Upper lobe of left lung (tissue), 6 donors: ENCODE measurements at regions not wholly inside any gene's neighbourhood (a gene's known extent, or its start where the extent isn't known, plus 50 kb on each side); places are given as distances from the start of the nearest gene placed in this dataset.

Source experiments
- ATAC-seq, 2 donors: fragments of 200-7000 bp; cut with Tn5 transposase; one replicate each; pipeline ENCODE4 v1.9.1; 2022; ENCODE audit warnings: mild to moderate bottlenecking in 2 of 2, moderate library complexity in 2 of 2; ENCODE audit not compliant: low FRiP score in 2 of 2
- DNase-seq, 2 donors: peaks; one replicate each; pipeline ENCODE4 v3.0.0-alpha.2; 2019 to 2020
- H3K27ac ChIP-seq, 4 donors: fragments of 200-600 bp; sonication (generic); one replicate each; pipeline ENCODE4 v1.5.1; 2016 to 2019
- H3K27me3 ChIP-seq, 4 donors: fragments of 200-600 bp; sonication (generic); one replicate each; pipeline ENCODE4 v1.5.1; 2017 to 2019
- H3K36me3 ChIP-seq, 4 donors: fragments of 200-600 bp; sonication (generic); one replicate each; pipeline ENCODE4 v1.5.1; 2016 to 2019
- H3K4me1 ChIP-seq, 4 donors: fragments of 200-600 bp; sonication (generic); one replicate each; pipeline ENCODE4 v1.5.1; 2018 to 2019
- H3K4me3 ChIP-seq, 4 donors: fragments of 200-600 bp; sonication (generic); one replicate each; pipeline ENCODE4 v1.5.1; 2017 to 2019; ENCODE audit warnings: mild to moderate bottlenecking in 2 of 4, moderate library complexity in 1 of 4
- H3K9me3 ChIP-seq, 4 donors: fragments of 200-600 bp; sonication (generic); one replicate each; pipeline ENCODE4 v1.5.1; 2018 to 2019
- CTCF ChIP-seq, 6 experiments: fragments of 450-650 bp in 4 of 6; fragments of 200-600 bp in 2 of 6; sonication (generic) in 2 of 6; IDR thresholded peaks; one replicate each; pipeline ENCODE4 v1.5.1; 2016 to 2019; ENCODE audit warnings: antibody characterized with exemption in 6 of 6
- EP300 ChIP-seq, 4 donors: sonication (generic); formaldehyde crosslinking; IDR thresholded peaks; one replicate each; pipeline ENCODE4 v1.5.1; 2017; ENCODE audit warnings: antibody characterized with exemption in 4 of 4, control low read depth in 2 of 4
- POLR2A ChIP-seq, 4 donors: fragments of 450-650 bp; IDR thresholded peaks; one replicate each; pipeline ENCODE4 v1.5.1; 2016 to 2017; ENCODE audit warnings: antibody characterized with exemption in 4 of 4, mild to moderate bottlenecking in 2 of 4
- POLR2AphosphoS5 ChIP-seq, 2 donors: sonication (generic); formaldehyde crosslinking; IDR thresholded peaks; one replicate each; pipeline ENCODE4 v1.5.1; 2017; ENCODE audit warnings: antibody characterized with exemption in 2 of 2
- WGBS, 2 donors: methylation state at CpG; one replicate each; pipeline ENCODE4 v1.1.5; 2017 to 2018; 5-methylcytosine and 5-hydroxymethylcytosine counted together
- donor health status: DM: no; HTN: no; CAD: no; lungs with moderate emphysema.
- donor health status: DM: no; HTN: yes; CAD: no; lungs with severe emphysema.

- Histone ChIP-seq H3K9me3 (no peaks in the 10 kb centered on the region), H3K27me3 (no peaks in the 10 kb centered on the region), H3K4me3 (no peak overlapping the region), H3K36me3 (no peaks in the 10 kb centered on the region), H3K4me1 (no peaks in the 10 kb centered on the region), H3K27ac (no peak overlapping the region)
- TF ChIP-seq POLR2A (IDR thresholded peaks at IDR 0.05) (no peak), EP300 (IDR thresholded peaks at IDR 0.05) (no peak), POLR2AphosphoS5 (IDR thresholded peaks at IDR 0.05) (no peak), CTCF (IDR thresholded peaks at IDR 0.05) (no peak)
- WGBS, 2 donors: 71 to 80% methylated on average over 5 of the region's 5 CpGs
- DNase-seq (no peak), ATAC-seq (no peak)
Observed at GRCh38 chr22:48993655-48994054, 834.0 kb downstream of the BRD1 start.

- DNase-seq (peak in 1 of 2 donors; percentile 42), ATAC-seq (no peak)
- H3K27me3 ChIP-seq: no peaks in the 10 kb centered on the region
- H3K36me3 ChIP-seq: no peaks in the 10 kb centered on the region
- TF ChIP-seq EP300 (IDR thresholded peaks at IDR 0.05) (no peak), POLR2A (IDR thresholded peaks at IDR 0.05) (no peak), CTCF (IDR thresholded peaks at IDR 0.05) (no peak), POLR2AphosphoS5 (IDR thresholded peaks at IDR 0.05) (no peak)
- H3K4me1 ChIP-seq: no peaks in the 10 kb centered on the region
- no peaks in the 10 kb centered on the region for H3K9me3 ChIP-seq
- no peak overlapping the region for H3K4me3 ChIP-seq
- no peak overlapping the region for H3K27ac ChIP-seq
- WGBS, 2 donors: 85 to 87% methylated on average over 14 of the region's 14 CpGs
Observed at GRCh38 chr22:48984639-48985038, 843.0 kb downstream of the BRD1 start.

GRCh38 chr22:48982321-48982905 is 845.3 kb downstream of the BRD1 start:
- Histone ChIP-seq H3K4me3 (no peak overlapping the region), H3K9me3 (peaks cover 0 to 4% (median 0%) of the 10 kb centered on the region in 4 donors), H3K27me3 (no peaks in the 10 kb centered on the region), H3K4me1 (no peaks in the 10 kb centered on the region), H3K36me3 (no peaks in the 10 kb centered on the region), H3K27ac (no peak overlapping the region)
- no peak for TF ChIP-seq EP300 (IDR thresholded peaks at IDR 0.05)
- TF ChIP-seq POLR2AphosphoS5 (IDR thresholded peaks at IDR 0.05): no peak
- TF ChIP-seq CTCF (IDR thresholded peaks at IDR 0.05): no peak
- TF ChIP-seq POLR2A (IDR thresholded peaks at IDR 0.05): no peak
- 87 to 89% methylated on average over 10 of the region's 10 CpGs for WGBS, 2 donors
- peak in 1 of 2 donors; percentile 37 for ATAC-seq
- DNase-seq: peak in 1 of 2 donors; percentile 32

- DNase-seq (no peak), ATAC-seq (no peak)
- Histone ChIP-seq H3K4me3 (no peak overlapping the region), H3K27me3 (no peaks in the 10 kb centered on the region), H3K9me3 (peaks cover 0 to 4% (median 0%) of the 10 kb centered on the region in 4 donors), H3K27ac (no peak overlapping the region), H3K4me1 (no peaks in the 10 kb centered on the region), H3K36me3 (no peaks in the 10 kb centered on the region)
- 70 to 79% methylated on average over 19 to 20 of the region's 20 CpGs for WGBS, 2 donors
- TF ChIP-seq POLR2AphosphoS5 (IDR thresholded peaks at IDR 0.05): no peak
- no peak for TF ChIP-seq POLR2A (IDR thresholded peaks at IDR 0.05)
- no peak for TF ChIP-seq CTCF (IDR thresholded peaks at IDR 0.05)
Observed at GRCh38 chr22:48981371-48982061, 846.2 kb downstream of the BRD1 start.

GRCh38 chr22:48980918-48981317 is 846.8 kb downstream of the BRD1 start:
- DNase-seq (no peak), ATAC-seq (no peak)
- Histone ChIP-seq H3K36me3 (no peaks in the 10 kb centered on the region), H3K27me3 (no peaks in the 10 kb centered on the region), H3K27ac (no peak overlapping the region), H3K9me3 (peaks cover 0 to 4% (median 0%) of the 10 kb centered on the region in 4 donors), H3K4me1 (no peaks in the 10 kb centered on the region), H3K4me3 (no peak overlapping the region)
- 71 to 82% methylated on average over 5 to 10 of the region's 10 CpGs for WGBS, 2 donors
- TF ChIP-seq EP300 (IDR thresholded peaks at IDR 0.05) (no peak), POLR2AphosphoS5 (IDR thresholded peaks at IDR 0.05) (no peak), CTCF (IDR thresholded peaks at IDR 0.05) (no peak)
